Activated CD8-positive, alpha-beta T cell treated with anti-CD3 and anti-CD28 coated beads, Interleukin-2, amount 10 ng/mL, durations not matched to agents 7 days and 5 days (primary cell): ENCODE measurements at regions not wholly inside any gene's neighbourhood (a gene's known extent, or its start where the extent isn't known, plus 50 kb on each side); places are given as distances from the start of the nearest gene placed in this dataset.
"Not testable (repeated sequence)": the region's sequence is repeated elsewhere in the genome, so short reads cannot be mapped to it uniquely, and the experiment has no call there.

ENCODE experiments used
- ATAC-seq: fragments of 150-1000 bp; cut with Tn5 transposase; one replicate; pipeline ENCODE4 v1.10.0; 2021; ENCODE audit warnings: moderate library complexity
- CTCF ChIA-PET: fragments of 350-600 bp; sonication (Branson Sonifier 250); formaldehyde crosslinking; loops from one replicate; lab custom pipeline; 2021; ENCODE audit warnings: antibody characterized with exemption; lab: Charles Lee
- POLR2A ChIA-PET: fragments of 350-600 bp; sonication (Branson Sonifier 250); formaldehyde crosslinking; loops from one replicate; lab custom pipeline; 2021; ENCODE audit warnings: antibody characterized with exemption; lab: Charles Lee
- DNase-seq: peaks from one replicate; pipeline ENCODE4 v3.0.0-alpha.2; 2020
- H3K27ac Mint-ChIP-seq: one replicate; pipeline ENCODE4 v1.8.0; 2021; ENCODE audit warnings: mild to moderate bottlenecking, mixed read lengths
- H3K27me3 Mint-ChIP-seq: one replicate; pipeline ENCODE4 v1.8.0; 2021; ENCODE audit warnings: low read depth, mixed read lengths
- H3K36me3 Mint-ChIP-seq: one replicate; pipeline ENCODE4 v1.8.0; 2021; ENCODE audit warnings: low read depth, mixed read lengths
- H3K4me1 Mint-ChIP-seq: one replicate; pipeline ENCODE4 v1.8.0; 2021; ENCODE audit warnings: low read depth, mixed read lengths
- H3K4me3 Mint-ChIP-seq: one replicate; pipeline ENCODE4 v1.8.0; 2021; ENCODE audit warnings: mild to moderate bottlenecking, mixed read lengths
- H3K9me3 Mint-ChIP-seq: one replicate; pipeline ENCODE4 v1.8.0; 2022; ENCODE audit warnings: mixed read lengths; ENCODE audit not compliant: insufficient read depth

- no peaks in the 10 kb centered on the region for H3K36me3 Mint-ChIP-seq
- H3K4me1 Mint-ChIP-seq, result no peaks in the 10 kb centered on the region
- CTCF ChIA-PET, result no interaction called here
- H3K9me3 Mint-ChIP-seq, result no peaks in the 10 kb centered on the region
- no peak overlapping the region for H3K4me3 Mint-ChIP-seq
- H3K27me3 Mint-ChIP-seq, result no peaks in the 10 kb centered on the region
- no peak overlapping the region for H3K27ac Mint-ChIP-seq
- POLR2A ChIA-PET, result no interaction called here
- DNase-seq, result no peak
- no peak for ATAC-seq
Measured at GRCh38 chr4:95898226-95898625, 58.3 kb downstream of the PDHA2 start.

GRCh38 chr4:95909211-95909610, 69.3 kb downstream of the PDHA2 start:
- no peaks in the 10 kb centered on the region for H3K4me1 Mint-ChIP-seq

GRCh38 chr4:95910749-95911148, 70.9 kb downstream of the PDHA2 start:
- CTCF ChIA-PET, result no interaction called here
- H3K36me3 Mint-ChIP-seq, result no peaks in the 10 kb centered on the region
- H3K4me1 Mint-ChIP-seq, result no peaks in the 10 kb centered on the region
- POLR2A ChIA-PET, result no interaction called here
- H3K27me3 Mint-ChIP-seq, result no peaks in the 10 kb centered on the region
- ATAC-seq (no peak), DNase-seq (no peak)
- H3K27ac Mint-ChIP-seq, result no peak overlapping the region
- no peak overlapping the region for H3K4me3 Mint-ChIP-seq
- peaks cover 3% of the 10 kb centered on the region for H3K9me3 Mint-ChIP-seq

More at GRCh38 chr4:95909211-95909610, 69.3 kb downstream of the PDHA2 start:
- ATAC-seq (no peak), DNase-seq (no peak)
- Mint-ChIP-seq H3K9me3 (peaks cover 3% of the 10 kb centered on the region), H3K27me3 (no peaks in the 10 kb centered on the region), H3K27ac (no peak overlapping the region), H3K36me3 (no peaks in the 10 kb centered on the region), H3K4me3 (no peak overlapping the region)
- CTCF ChIA-PET, result no interaction called here
- POLR2A ChIA-PET, result no interaction called here

GRCh38 chr4:95921470-95921869, 81.6 kb downstream of the PDHA2 start:
- Mint-ChIP-seq H3K27ac (no peak overlapping the region), H3K4me3 (no peak overlapping the region), H3K27me3 (no peaks in the 10 kb centered on the region), H3K9me3 (peaks cover 5% of the 10 kb centered on the region), H3K4me1 (no peaks in the 10 kb centered on the region), H3K36me3 (no peaks in the 10 kb centered on the region)
- DNase-seq (no peak), ATAC-seq (no peak)
- ChIA-PET POLR2A (no interaction called here), CTCF (no interaction called here)

GRCh38 chr4:95929448-95930064, 89.7 kb downstream of the PDHA2 start:
- no peak overlapping the region for H3K4me3 Mint-ChIP-seq
- ATAC-seq (no peak), DNase-seq (no peak)
- H3K27me3 Mint-ChIP-seq, result no peaks in the 10 kb centered on the region
- peaks cover 14% of the 10 kb centered on the region for H3K9me3 Mint-ChIP-seq
- ChIA-PET POLR2A (no interaction called here), CTCF (no interaction called here)
- no peaks in the 10 kb centered on the region for H3K4me1 Mint-ChIP-seq
- H3K27ac Mint-ChIP-seq, result no peak overlapping the region
- H3K36me3 Mint-ChIP-seq, result no peaks in the 10 kb centered on the region

GRCh38 chr4:95939141-95939540, 99.2 kb downstream of the PDHA2 start:
- Mint-ChIP-seq H3K36me3 (no peaks in the 10 kb centered on the region), H3K4me3 (no peak overlapping the region), H3K4me1 (no peaks in the 10 kb centered on the region), H3K9me3 (no peaks in the 10 kb centered on the region), H3K27ac (no peak overlapping the region), H3K27me3 (no peaks in the 10 kb centered on the region)
- CTCF ChIA-PET, result no interaction called here
- POLR2A ChIA-PET, result no interaction called here
- ATAC-seq (no peak), DNase-seq (no peak)

GRCh38 chr4:95949136-95949765, 109.4 kb downstream of the PDHA2 start:
- H3K27ac Mint-ChIP-seq, result no peak overlapping the region
- H3K27me3 Mint-ChIP-seq, result no peaks in the 10 kb centered on the region
- H3K36me3 Mint-ChIP-seq, result no peaks in the 10 kb centered on the region
- no peaks in the 10 kb centered on the region for H3K9me3 Mint-ChIP-seq
- H3K4me3 Mint-ChIP-seq, result no peak overlapping the region
- no peaks in the 10 kb centered on the region for H3K4me1 Mint-ChIP-seq
- no peak for ATAC-seq
- POLR2A ChIA-PET, result no interaction called here
- DNase-seq, result no peak
- CTCF ChIA-PET, result no interaction called here

- H3K27me3 Mint-ChIP-seq, result no peaks in the 10 kb centered on the region
- H3K9me3 Mint-ChIP-seq, result no peaks in the 10 kb centered on the region
- no peak for DNase-seq
- no peak for ATAC-seq
- H3K36me3 Mint-ChIP-seq, result no peaks in the 10 kb centered on the region
- ChIA-PET CTCF (no interaction called here), POLR2A (no interaction called here)
- H3K4me1 Mint-ChIP-seq, result no peaks in the 10 kb centered on the region
- no peak overlapping the region for H3K27ac Mint-ChIP-seq
- H3K4me3 Mint-ChIP-seq, result no peak overlapping the region
Measured at GRCh38 chr4:95949808-95950207, 109.9 kb downstream of the PDHA2 start.

GRCh38 chr4:95952538-95952937, 112.6 kb downstream of the PDHA2 start:
- H3K27ac Mint-ChIP-seq, POLR2A ChIA-PET, H3K36me3 Mint-ChIP-seq, CTCF ChIA-PET, DNase-seq, H3K4me1 Mint-ChIP-seq, ATAC-seq, H3K4me3 Mint-ChIP-seq, H3K9me3 Mint-ChIP-seq, H3K27me3 Mint-ChIP-seq: not testable (repeated sequence)

GRCh38 chr4:95956094-95956493, 116.2 kb downstream of the PDHA2 start:
- Mint-ChIP-seq H3K27ac (no peak overlapping the region), H3K4me1 (no peaks in the 10 kb centered on the region), H3K27me3 (no peaks in the 10 kb centered on the region), H3K4me3 (no peak overlapping the region), H3K9me3 (no peaks in the 10 kb centered on the region), H3K36me3 (no peaks in the 10 kb centered on the region)
- DNase-seq (no peak), ATAC-seq (no peak)
- ChIA-PET POLR2A (no interaction called here), CTCF (no interaction called here)

GRCh38 chr4:95957054-95957453, 117.2 kb downstream of the PDHA2 start:
- Mint-ChIP-seq H3K9me3 (no peaks in the 10 kb centered on the region), H3K4me3 (no peak overlapping the region), H3K27ac (no peak overlapping the region), H3K36me3 (no peaks in the 10 kb centered on the region), H3K27me3 (no peaks in the 10 kb centered on the region), H3K4me1 (no peaks in the 10 kb centered on the region)
- CTCF ChIA-PET, result no interaction called here
- POLR2A ChIA-PET, result no interaction called here
- DNase-seq (no peak), ATAC-seq (no peak)

GRCh38 chr4:95957759-95958158, 117.9 kb downstream of the PDHA2 start:
- Mint-ChIP-seq H3K4me1 (no peaks in the 10 kb centered on the region), H3K36me3 (no peaks in the 10 kb centered on the region), H3K27ac (no peak overlapping the region), H3K9me3 (no peaks in the 10 kb centered on the region), H3K27me3 (no peaks in the 10 kb centered on the region), H3K4me3 (no peak overlapping the region)
- CTCF ChIA-PET, result no interaction called here
- no peak for ATAC-seq
- POLR2A ChIA-PET, result no interaction called here
- no peak for DNase-seq

GRCh38 chr4:95959182-95959581, 119.3 kb downstream of the PDHA2 start:
- ATAC-seq, result no peak
- Mint-ChIP-seq H3K4me3 (no peak overlapping the region), H3K27ac (no peak overlapping the region), H3K9me3 (no peaks in the 10 kb centered on the region), H3K4me1 (no peaks in the 10 kb centered on the region), H3K36me3 (no peaks in the 10 kb centered on the region), H3K27me3 (no peaks in the 10 kb centered on the region)
- DNase-seq, result no peak
- CTCF ChIA-PET, result no interaction called here
- POLR2A ChIA-PET, result no interaction called here
